ENCODE measurements at regions not wholly inside any gene's neighbourhood (a gene's known extent, or its start where the extent isn't known, plus 50 kb on each side); places are given as distances from the start of the nearest gene placed in this dataset.
"Not testable (repeated sequence)": the region's sequence is repeated elsewhere in the genome, so short reads cannot be mapped to it uniquely, and the experiment has no call there.

- DNase-seq = peak; percentile 74
Measured at GRCh38 chr22:25462474-25463346, 101.8 kb upstream of the GRK3 start.

- DNase-seq = not testable (repeated sequence)
Measured at GRCh38 chr22:25463347-25463628, 101.2 kb upstream of the GRK3 start.

GRCh38 chr22:25464326-25464725 is 100.1 kb upstream of the GRK3 start:
- not testable (repeated sequence) for DNase-seq

GRCh38 chr22:25465949-25466348 is 98.5 kb upstream of the GRK3 start:
- no peak for DNase-seq

- no peak for DNase-seq
Measured at GRCh38 chr22:25472382-25472781, 92.1 kb upstream of the GRK3 start.

GRCh38 chr22:25475257-25476022 is 89.0 kb upstream of the GRK3 start:
- DNase-seq = no peak

- no peak for DNase-seq
Measured at GRCh38 chr22:25477358-25477757, 87.1 kb upstream of the GRK3 start.

- DNase-seq = no peak
Measured at GRCh38 chr22:25478111-25478510, 86.4 kb upstream of the GRK3 start.

GRCh38 chr22:25478528-25478927 is 85.9 kb upstream of the GRK3 start:
- no peak for DNase-seq

GRCh38 chr22:25480868-25481267 is 83.6 kb upstream of the GRK3 start:
- DNase-seq = not testable (repeated sequence)

GRCh38 chr22:25482091-25482760 is 82.2 kb upstream of the GRK3 start:
- DNase-seq = no peak

GRCh38 chr22:25482868-25483639 is 81.4 kb upstream of the GRK3 start:
- no peak for DNase-seq

- no peak for DNase-seq
Measured at GRCh38 chr22:25483931-25484330, 80.5 kb upstream of the GRK3 start.

GRCh38 chr22:25484521-25485315 is 79.8 kb upstream of the GRK3 start:
- DNase-seq = no peak

GRCh38 chr22:25485626-25486545 is 78.6 kb upstream of the GRK3 start:
- DNase-seq = no peak

GRCh38 chr22:25487508-25487907 is 77.0 kb upstream of the GRK3 start:
- DNase-seq = no peak

GRCh38 chr22:25488244-25489020 is 76.0 kb upstream of the GRK3 start:
- peak; percentile 10 for DNase-seq

- DNase-seq = no peak
Measured at GRCh38 chr22:25489947-25490346, 74.5 kb upstream of the GRK3 start.

GRCh38 chr22:25490896-25491295 is 73.6 kb upstream of the GRK3 start:
- DNase-seq = no peak

GRCh38 chr22:25492162-25492561 is 72.3 kb upstream of the GRK3 start:
- DNase-seq = no peak
